D721Med (cell line): ENCODE measurements at regions not wholly inside any gene's neighbourhood (a gene's known extent, or its start where the extent isn't known, plus 50 kb on each side); places are given as distances from the start of the nearest gene placed in this dataset.

Experiments
- DNase-seq: peaks from one replicate; pipeline ENCODE4 v3.0.0; 2011; ENCODE audit warnings: low spot score; ENCODE audit not compliant: insufficient read length
- FAIRE-seq: peaks from 2 replicates; lab custom pipeline; 2011; peaks lifted over from hg19 to GRCh38; lab: Jason Lieb, UNC
- CTCF ChIP-seq: IDR thresholded peaks from 2 replicates; pipeline ENCODE4 v1.5.1; 2012; ENCODE audit warnings: mild to moderate bottlenecking, control low read depth; ENCODE audit not compliant: insufficient read depth; ENCODE audit errors: missing control alignments

GRCh38 chr12:87921621-87922020 lies 107.6 kb downstream of the C12orf50 start:
- FAIRE-seq (no peak), DNase-seq (no peak)
- TF ChIP-seq CTCF, result no peak

- FAIRE-seq (no peak), DNase-seq (no peak)
- TF ChIP-seq CTCF, result no peak
Observed at GRCh38 chr12:87920139-87920538, 109.1 kb downstream of the C12orf50 start.

GRCh38 chr12:87901457-87901856 lies 127.7 kb downstream of the C12orf50 start:
- FAIRE-seq (no peak), DNase-seq (no peak)
- TF ChIP-seq CTCF, result no peak

GRCh38 chr12:87897662-87898061 lies 131.5 kb downstream of the C12orf50 start:
- no peak for TF ChIP-seq CTCF
- no peak for FAIRE-seq
- DNase-seq, result no peak

GRCh38 chr12:87883806-87884205 lies 145.4 kb downstream of the C12orf50 start:
- TF ChIP-seq CTCF, result no peak
- FAIRE-seq, result no peak

GRCh38 chr12:87879141-87879540 lies 150.1 kb downstream of the C12orf50 start:
- no peak for FAIRE-seq
- DNase-seq, result no peak
- TF ChIP-seq CTCF, result no peak

More at GRCh38 chr12:87883806-87884205, 145.4 kb downstream of the C12orf50 start:
- DNase-seq, result no peak

- no peak for FAIRE-seq
- no peak for DNase-seq
- TF ChIP-seq CTCF, result no peak
Observed at GRCh38 chr12:87870493-87871460, 158.4 kb downstream of the C12orf50 start.
